ENCODE measurements at regions not wholly inside any gene's neighbourhood (a gene's known extent, or its start where the extent isn't known, plus 50 kb on each side); places are given as distances from the start of the nearest gene placed in this dataset.
"Not testable (repeated sequence)": the region's sequence is repeated elsewhere in the genome, so short reads cannot be mapped to it uniquely, and the experiment has no call there.

GRCh38 chr21:28472543-28472942, 520.1 kb downstream of the LTN1 start:
- not testable (repeated sequence) for H3K4me1 ChIP-seq (ENCODE audit: control insufficient read depth in 1 of 2, insufficient read depth in 2 of 2, low read length in 2 of 2); H3K4me3 ChIP-seq (ENCODE audit: low read depth in 1 of 2, low read length in 2 of 2); H3K36me3 ChIP-seq (ENCODE audit: control insufficient read depth in 1 of 2, insufficient read depth in 2 of 2, low read length in 2 of 2); H3K9me3 ChIP-seq (ENCODE audit: control insufficient read depth in 1 of 2, low read length in 2 of 2); H3K27me3 ChIP-seq (ENCODE audit: low read depth, low read length); H3K27ac ChIP-seq (ENCODE audit: low read length)

DNA sequence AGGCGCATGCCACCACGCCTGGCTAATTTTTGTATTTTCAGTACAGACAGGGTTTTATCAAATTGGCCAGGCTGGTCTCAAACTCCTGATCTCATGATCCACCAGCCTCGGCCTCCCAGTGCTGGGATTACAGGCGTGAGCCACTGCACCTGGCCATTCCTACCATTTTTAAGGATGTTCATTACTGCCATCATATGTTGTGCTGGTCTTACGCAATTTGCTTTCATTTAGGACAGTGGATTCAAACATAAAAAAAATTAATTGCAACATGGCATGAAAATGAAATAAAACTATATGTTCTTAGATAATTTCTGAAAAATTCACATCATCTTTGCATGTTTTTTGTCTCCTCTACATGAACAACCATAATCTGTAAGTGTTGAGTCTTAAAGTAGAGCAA, 527.7 kb downstream of the LTN1 start:
- Histone ChIP-seq H3K9me3 (ENCODE audit: control insufficient read depth in 1 of 2, low read length in 2 of 2) (no peaks in the 10 kb centered on the region), H3K4me1 (ENCODE audit: control insufficient read depth in 1 of 2, insufficient read depth in 2 of 2, low read length in 2 of 2) (no peaks in the 10 kb centered on the region), H3K27ac (ENCODE audit: low read length) (no peak overlapping the region), H3K4me3 (ENCODE audit: low read depth in 1 of 2, low read length in 2 of 2) (no peak overlapping the region), H3K36me3 (ENCODE audit: control insufficient read depth in 1 of 2, insufficient read depth in 2 of 2, low read length in 2 of 2) (no peaks in the 10 kb centered on the region), H3K27me3 (ENCODE audit: low read depth, low read length) (no peaks in the 10 kb centered on the region)

DNA sequence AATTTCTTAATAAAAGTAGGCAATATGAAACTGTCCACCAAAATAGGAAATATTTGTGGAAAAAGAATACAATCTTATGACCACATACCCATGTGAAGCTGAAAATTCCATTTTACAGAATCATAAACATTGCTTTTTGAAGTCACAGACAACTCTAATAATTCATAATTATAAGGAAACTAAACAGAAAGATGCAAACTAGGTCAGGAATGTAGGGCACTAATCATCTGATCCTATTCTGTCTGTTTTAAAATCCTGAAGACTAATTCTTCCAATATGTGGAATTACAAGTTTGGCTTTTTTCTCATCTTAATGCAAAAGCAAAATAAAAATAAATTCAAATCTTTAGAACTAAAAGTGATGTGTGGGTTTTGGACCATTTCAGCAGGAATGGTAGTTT, 528.6 kb downstream of the LTN1 start:
- H3K27me3 ChIP-seq (ENCODE audit: low read depth, low read length): no peaks in the 10 kb centered on the region
- H3K4me3 ChIP-seq (ENCODE audit: low read depth in 1 of 2, low read length in 2 of 2): no peak overlapping the region
- no peaks in the 10 kb centered on the region for H3K4me1 ChIP-seq (ENCODE audit: control insufficient read depth in 1 of 2, insufficient read depth in 2 of 2, low read length in 2 of 2)
- no peaks in the 10 kb centered on the region for H3K9me3 ChIP-seq (ENCODE audit: control insufficient read depth in 1 of 2, low read length in 2 of 2)
- no peaks in the 10 kb centered on the region for H3K36me3 ChIP-seq (ENCODE audit: control insufficient read depth in 1 of 2, insufficient read depth in 2 of 2, low read length in 2 of 2)
- no peak overlapping the region for H3K27ac ChIP-seq (ENCODE audit: low read length)

DNA sequence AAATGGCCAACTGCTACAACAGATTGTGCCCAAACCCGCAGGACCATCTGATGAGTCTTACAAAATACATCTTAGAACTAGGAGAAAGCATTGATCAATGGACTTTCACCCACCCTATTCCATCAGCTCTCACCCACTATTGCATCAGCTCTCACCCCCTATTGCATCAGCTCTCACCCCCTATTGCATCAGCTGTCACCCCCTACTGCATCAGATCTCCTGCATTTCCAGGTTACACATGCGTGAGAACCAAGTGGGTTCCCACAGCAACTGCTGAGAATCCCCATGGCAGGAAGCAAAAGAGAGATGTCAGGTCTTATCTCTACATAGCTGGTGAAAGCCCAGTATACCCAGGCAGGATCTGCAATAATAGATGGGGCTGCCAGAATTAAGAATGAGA, 533.5 kb downstream of the LTN1 start:
- Histone ChIP-seq H3K27ac (ENCODE audit: low read length) (no peak overlapping the region), H3K4me1 (ENCODE audit: control insufficient read depth in 1 of 2, insufficient read depth in 2 of 2, low read length in 2 of 2) (no peaks in the 10 kb centered on the region), H3K27me3 (ENCODE audit: low read depth, low read length) (no peaks in the 10 kb centered on the region), H3K36me3 (ENCODE audit: control insufficient read depth in 1 of 2, insufficient read depth in 2 of 2, low read length in 2 of 2) (no peaks in the 10 kb centered on the region), H3K4me3 (ENCODE audit: low read depth in 1 of 2, low read length in 2 of 2) (no peak overlapping the region), H3K9me3 (ENCODE audit: control insufficient read depth in 1 of 2, low read length in 2 of 2) (no peaks in the 10 kb centered on the region)

- Histone ChIP-seq H3K27ac (ENCODE audit: low read length) (no peak overlapping the region), H3K4me1 (ENCODE audit: control insufficient read depth in 1 of 2, insufficient read depth in 2 of 2, low read length in 2 of 2) (no peaks in the 10 kb centered on the region)
Observed at GRCh38 chr21:28458446-28458845, 534.2 kb downstream of the LTN1 start.

GRCh38 chr21:28455253-28455600, 537.5 kb downstream of the LTN1 start:
- H3K4me3 ChIP-seq (ENCODE audit: low read depth in 1 of 2, low read length in 2 of 2): no peak overlapping the region
- no peaks in the 10 kb centered on the region for H3K9me3 ChIP-seq (ENCODE audit: control insufficient read depth in 1 of 2, low read length in 2 of 2)
- H3K4me1 ChIP-seq (ENCODE audit: control insufficient read depth in 1 of 2, insufficient read depth in 2 of 2, low read length in 2 of 2): no peaks in the 10 kb centered on the region
- H3K27ac ChIP-seq (ENCODE audit: low read length): no peak overlapping the region
- H3K27me3 ChIP-seq (ENCODE audit: low read depth, low read length): no peaks in the 10 kb centered on the region
- no peaks in the 10 kb centered on the region for H3K36me3 ChIP-seq (ENCODE audit: control insufficient read depth in 1 of 2, insufficient read depth in 2 of 2, low read length in 2 of 2)

More at GRCh38 chr21:28458446-28458845, 534.2 kb downstream of the LTN1 start:
- no peaks in the 10 kb centered on the region for H3K27me3 ChIP-seq (ENCODE audit: low read depth, low read length)
- no peak overlapping the region for H3K4me3 ChIP-seq (ENCODE audit: low read depth in 1 of 2, low read length in 2 of 2)
- no peaks in the 10 kb centered on the region for H3K36me3 ChIP-seq (ENCODE audit: control insufficient read depth in 1 of 2, insufficient read depth in 2 of 2, low read length in 2 of 2)
- no peaks in the 10 kb centered on the region for H3K9me3 ChIP-seq (ENCODE audit: control insufficient read depth in 1 of 2, low read length in 2 of 2)

GRCh38 chr21:28454564-28455252, 538.0 kb downstream of the LTN1 start:
- Histone ChIP-seq H3K27ac (ENCODE audit: low read length) (no peak overlapping the region), H3K9me3 (ENCODE audit: control insufficient read depth in 1 of 2, low read length in 2 of 2) (no peaks in the 10 kb centered on the region)

DNA sequence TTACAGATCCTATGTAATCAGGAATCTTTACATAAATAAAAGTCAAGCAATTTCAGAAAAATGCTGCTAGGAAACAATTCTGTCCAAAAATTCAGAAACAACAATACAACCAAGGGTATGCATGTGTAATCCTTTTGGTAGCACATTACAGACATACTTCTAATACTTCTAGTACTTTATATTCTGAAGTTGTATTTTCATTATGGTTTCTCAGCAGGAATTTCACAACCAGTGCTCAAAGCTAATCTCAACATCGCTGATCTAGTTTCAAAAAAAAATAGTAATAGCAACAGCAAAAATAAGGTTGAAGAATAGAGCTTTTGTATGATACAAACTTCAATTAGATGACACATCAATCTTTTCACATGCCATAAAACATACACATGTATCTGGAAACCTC, 545.2 kb downstream of the LTN1 start:
- Histone ChIP-seq H3K9me3 (ENCODE audit: control insufficient read depth in 1 of 2, low read length in 2 of 2) (no peaks in the 10 kb centered on the region), H3K36me3 (ENCODE audit: control insufficient read depth in 1 of 2, insufficient read depth in 2 of 2, low read length in 2 of 2) (no peaks in the 10 kb centered on the region), H3K4me3 (ENCODE audit: low read depth in 1 of 2, low read length in 2 of 2) (no peak overlapping the region), H3K27me3 (ENCODE audit: low read depth, low read length) (no peaks in the 10 kb centered on the region), H3K4me1 (ENCODE audit: control insufficient read depth in 1 of 2, insufficient read depth in 2 of 2, low read length in 2 of 2) (no peaks in the 10 kb centered on the region), H3K27ac (ENCODE audit: low read length) (no peak overlapping the region)

More at GRCh38 chr21:28454564-28455252, 538.0 kb downstream of the LTN1 start:
- Histone ChIP-seq H3K27me3 (ENCODE audit: low read depth, low read length) (no peaks in the 10 kb centered on the region), H3K36me3 (ENCODE audit: control insufficient read depth in 1 of 2, insufficient read depth in 2 of 2, low read length in 2 of 2) (no peaks in the 10 kb centered on the region), H3K4me1 (ENCODE audit: control insufficient read depth in 1 of 2, insufficient read depth in 2 of 2, low read length in 2 of 2) (no peaks in the 10 kb centered on the region), H3K4me3 (ENCODE audit: low read depth in 1 of 2, low read length in 2 of 2) (no peak overlapping the region)

DNA sequence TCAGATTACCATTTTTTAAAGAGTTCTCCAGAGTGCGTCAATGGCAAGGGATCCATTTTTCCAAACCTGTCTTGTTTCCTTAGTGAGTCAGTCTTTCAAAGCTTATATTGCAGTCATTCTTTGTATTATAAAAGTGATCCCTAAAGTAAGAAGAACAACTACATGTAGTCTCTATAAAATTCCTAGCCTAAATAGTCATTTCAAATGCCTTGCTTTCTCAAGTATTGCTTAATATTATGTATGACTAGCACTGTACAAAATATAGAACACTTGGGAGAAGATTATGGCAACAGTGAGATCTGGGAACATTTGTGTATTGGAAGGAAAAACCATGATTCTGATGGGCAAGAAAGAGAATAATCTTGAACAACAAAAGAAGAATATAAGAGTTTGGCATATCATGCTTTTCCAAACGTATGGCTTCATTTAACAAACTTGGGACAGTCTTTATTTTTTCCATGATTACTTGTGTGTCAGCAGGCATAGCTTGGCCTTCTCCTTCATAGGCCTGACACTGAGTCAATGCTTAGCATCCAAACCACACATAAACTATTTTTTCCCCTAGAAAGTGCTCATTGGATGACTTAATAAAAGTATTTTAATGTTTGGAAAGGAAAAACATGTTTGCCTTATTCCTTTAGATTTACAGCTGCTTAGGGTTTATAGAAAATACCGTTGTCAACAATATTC, 547.4 kb downstream of the LTN1 start:
- Histone ChIP-seq H3K27me3 (ENCODE audit: low read depth, low read length) (no peaks in the 10 kb centered on the region), H3K4me3 (ENCODE audit: low read depth in 1 of 2, low read length in 2 of 2) (no peak overlapping the region), H3K36me3 (ENCODE audit: control insufficient read depth in 1 of 2, insufficient read depth in 2 of 2, low read length in 2 of 2) (no peaks in the 10 kb centered on the region), H3K4me1 (ENCODE audit: control insufficient read depth in 1 of 2, insufficient read depth in 2 of 2, low read length in 2 of 2) (no peaks in the 10 kb centered on the region), H3K27ac (ENCODE audit: low read length) (no peak overlapping the region), H3K9me3 (ENCODE audit: control insufficient read depth in 1 of 2, low read length in 2 of 2) (no peaks in the 10 kb centered on the region)

DNA sequence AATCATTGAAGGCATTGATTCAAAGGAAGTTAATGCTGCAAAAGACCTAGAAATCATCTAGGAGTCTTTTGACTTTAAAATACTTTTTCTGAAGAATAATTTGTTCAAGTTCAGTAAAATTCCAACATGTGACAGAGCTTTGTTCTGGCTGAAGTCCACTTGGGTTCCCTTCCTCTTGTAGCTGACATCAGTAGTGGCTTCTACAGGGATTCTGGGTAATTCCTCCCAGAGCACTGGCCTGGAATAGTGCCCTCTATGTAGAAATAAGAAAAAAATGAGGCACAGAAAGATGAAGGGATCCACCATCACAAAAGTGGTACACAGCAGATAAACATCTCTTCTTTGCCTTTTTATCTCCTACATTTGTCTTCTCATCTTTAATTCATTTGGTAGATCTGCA, 548.1 kb downstream of the LTN1 start:
- Histone ChIP-seq H3K9me3 (ENCODE audit: control insufficient read depth in 1 of 2, low read length in 2 of 2) (no peaks in the 10 kb centered on the region), H3K27ac (ENCODE audit: low read length) (no peak overlapping the region), H3K4me1 (ENCODE audit: control insufficient read depth in 1 of 2, insufficient read depth in 2 of 2, low read length in 2 of 2) (no peaks in the 10 kb centered on the region), H3K27me3 (ENCODE audit: low read depth, low read length) (no peaks in the 10 kb centered on the region), H3K36me3 (ENCODE audit: control insufficient read depth in 1 of 2, insufficient read depth in 2 of 2, low read length in 2 of 2) (no peaks in the 10 kb centered on the region), H3K4me3 (ENCODE audit: low read depth in 1 of 2, low read length in 2 of 2) (no peak overlapping the region)

DNA sequence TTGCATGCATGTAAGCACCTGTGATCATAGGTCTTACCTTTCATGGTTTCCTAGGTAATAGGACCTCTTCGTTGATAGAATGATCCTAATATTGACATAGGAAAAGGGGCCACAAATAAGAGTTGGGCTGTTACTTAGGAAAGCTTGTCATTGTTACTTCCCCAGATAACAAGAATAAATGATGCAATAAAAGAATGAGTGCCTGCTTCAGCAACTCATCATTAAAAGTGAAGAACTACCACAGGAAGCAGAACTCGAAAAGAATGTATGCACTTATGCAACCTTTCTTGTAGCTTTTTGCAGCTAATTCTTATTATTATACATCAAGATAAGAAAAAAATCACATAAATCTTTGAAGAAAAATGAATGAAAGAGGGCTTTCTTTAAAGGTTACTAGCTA, 548.6 kb downstream of the LTN1 start:
- Histone ChIP-seq H3K27me3 (ENCODE audit: low read depth, low read length) (no peaks in the 10 kb centered on the region), H3K9me3 (ENCODE audit: control insufficient read depth in 1 of 2, low read length in 2 of 2) (no peaks in the 10 kb centered on the region), H3K27ac (ENCODE audit: low read length) (no peak overlapping the region), H3K4me1 (ENCODE audit: control insufficient read depth in 1 of 2, insufficient read depth in 2 of 2, low read length in 2 of 2) (no peaks in the 10 kb centered on the region), H3K36me3 (ENCODE audit: control insufficient read depth in 1 of 2, insufficient read depth in 2 of 2, low read length in 2 of 2) (no peaks in the 10 kb centered on the region), H3K4me3 (ENCODE audit: low read depth in 1 of 2, low read length in 2 of 2) (no peak overlapping the region)

DNA sequence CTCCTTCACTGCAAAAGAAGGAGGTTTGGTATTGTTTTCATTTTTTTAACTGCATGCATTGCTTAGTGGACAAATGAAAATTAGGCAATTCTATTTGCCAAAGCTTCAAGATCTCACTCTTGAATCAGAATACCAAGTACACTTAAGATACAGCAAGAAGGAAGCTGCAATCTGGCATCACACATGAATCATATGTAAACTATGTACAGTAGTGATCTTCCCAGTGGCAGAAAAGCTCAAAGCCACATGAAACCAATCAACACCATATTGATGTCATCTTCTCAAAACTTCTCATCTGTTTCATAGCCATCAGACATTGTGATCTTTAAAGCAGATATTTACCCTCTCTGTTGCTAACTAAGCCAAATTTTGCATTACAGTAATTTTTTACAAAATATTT, 550.1 kb downstream of the LTN1 start:
- Histone ChIP-seq H3K4me3 (ENCODE audit: low read depth in 1 of 2, low read length in 2 of 2) (no peak overlapping the region), H3K36me3 (ENCODE audit: control insufficient read depth in 1 of 2, insufficient read depth in 2 of 2, low read length in 2 of 2) (no peaks in the 10 kb centered on the region), H3K27ac (ENCODE audit: low read length) (no peak overlapping the region), H3K27me3 (ENCODE audit: low read depth, low read length) (no peaks in the 10 kb centered on the region), H3K4me1 (ENCODE audit: control insufficient read depth in 1 of 2, insufficient read depth in 2 of 2, low read length in 2 of 2) (no peaks in the 10 kb centered on the region), H3K9me3 (ENCODE audit: control insufficient read depth in 1 of 2, low read length in 2 of 2) (no peaks in the 10 kb centered on the region)

Data from muscle layer of duodenum (tissue), 2 donors.